ENCODE measurements at regions not wholly inside any gene's neighbourhood (a gene's known extent, or its start where the extent isn't known, plus 50 kb on each side); places are given as distances from the start of the nearest gene placed in this dataset.

DNA sequence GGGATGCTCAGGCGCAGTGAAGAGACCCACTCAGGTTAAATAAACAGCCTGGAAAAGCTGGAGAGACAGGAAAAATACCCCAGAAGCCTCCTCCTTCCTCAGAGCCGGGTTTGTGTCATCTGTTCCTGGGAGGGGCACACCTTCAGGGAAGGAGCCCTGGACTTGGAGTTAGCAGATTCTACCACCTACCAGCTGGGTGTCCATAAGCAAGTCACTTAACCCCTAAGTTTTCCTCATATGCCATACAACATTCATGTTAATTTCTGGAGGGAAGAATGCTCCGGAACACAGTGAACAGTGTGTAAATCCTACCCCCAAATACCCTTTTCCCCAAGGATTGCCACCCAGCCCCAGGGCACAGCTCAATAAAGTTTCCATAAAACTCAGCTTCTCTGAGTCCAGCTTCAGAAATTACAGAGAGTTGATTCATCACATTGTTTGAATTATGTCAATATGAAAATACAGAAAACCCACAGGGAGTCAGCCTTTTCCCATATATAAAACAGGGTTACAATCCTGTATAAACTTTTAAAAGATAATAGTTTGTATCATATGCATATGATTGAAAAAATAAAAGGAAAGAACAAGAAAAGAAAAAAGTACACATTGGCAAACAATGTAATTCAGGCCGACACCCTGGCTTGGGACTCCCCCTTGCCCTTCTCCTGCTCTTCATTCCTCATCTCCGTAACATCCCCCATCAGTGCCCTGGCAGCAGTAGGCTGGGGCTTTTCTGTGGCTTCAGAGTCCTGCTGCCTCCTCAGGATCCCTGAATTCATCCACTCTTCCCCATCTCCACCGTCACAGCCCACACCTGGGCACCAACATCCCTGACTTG is 291.8 kb upstream of the USP24 start:
- TF ChIP-seq, protein P1, sequence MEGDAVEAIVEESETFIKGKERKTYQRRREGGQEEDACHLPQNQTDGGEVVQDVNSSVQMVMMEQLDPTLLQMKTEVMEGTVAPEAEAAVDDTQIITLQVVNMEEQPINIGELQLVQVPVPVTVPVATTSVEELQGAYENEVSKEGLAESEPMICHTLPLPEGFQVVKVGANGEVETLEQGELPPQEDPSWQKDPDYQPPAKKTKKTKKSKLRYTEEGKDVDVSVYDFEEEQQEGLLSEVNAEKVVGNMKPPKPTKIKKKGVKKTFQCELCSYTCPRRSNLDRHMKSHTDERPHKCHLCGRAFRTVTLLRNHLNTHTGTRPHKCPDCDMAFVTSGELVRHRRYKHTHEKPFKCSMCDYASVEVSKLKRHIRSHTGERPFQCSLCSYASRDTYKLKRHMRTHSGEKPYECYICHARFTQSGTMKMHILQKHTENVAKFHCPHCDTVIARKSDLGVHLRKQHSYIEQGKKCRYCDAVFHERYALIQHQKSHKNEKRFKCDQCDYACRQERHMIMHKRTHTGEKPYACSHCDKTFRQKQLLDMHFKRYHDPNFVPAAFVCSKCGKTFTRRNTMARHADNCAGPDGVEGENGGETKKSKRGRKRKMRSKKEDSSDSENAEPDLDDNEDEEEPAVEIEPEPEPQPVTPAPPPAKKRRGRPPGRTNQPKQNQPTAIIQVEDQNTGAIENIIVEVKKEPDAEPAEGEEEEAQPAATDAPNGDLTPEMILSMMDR (conservative IDR thresholded peaks at IDR 0.05 in 1 of 2, IDR thresholded peaks at IDR 0.05 in 1 of 2; ENCODE audit: low read depth in 1 of 2, low read length in 2 of 2): no peak
- TF ChIP-seq EZH2 (IDR thresholded peaks at IDR 0.05; ENCODE audit: low read length, missing control alignments): no peak
